Endodermal cell (in vitro differentiated cells): ENCODE measurements at regions not wholly inside any gene's neighbourhood (a gene's known extent, or its start where the extent isn't known, plus 50 kb on each side); places are given as distances from the start of the nearest gene placed in this dataset.
"Not testable (repeated sequence)": the region's sequence is repeated elsewhere in the genome, so short reads cannot be mapped to it uniquely, and the experiment has no call there.

Experiments used
- DNase-seq: peaks from one replicate; pipeline ENCODE4 v3.0.0-alpha.2; 2017
- H3K27ac ChIP-seq: 2 replicates; pipeline ENCODE4 v1.5.1; 2013; ENCODE audit warnings: mild to moderate bottlenecking, low read depth, low read length, moderate library complexity
- H3K27me3 ChIP-seq: 2 replicates; pipeline ENCODE4 v1.6.1; 2013; ENCODE audit warnings: mild to moderate bottlenecking, low read length, moderate library complexity; ENCODE audit not compliant: insufficient read depth, control insufficient read depth, poor library complexity, severe bottlenecking
- H3K36me3 ChIP-seq: 2 replicates; pipeline ENCODE4 v1.7.0; 2013; ENCODE audit warnings: mild to moderate bottlenecking, low read length, moderate library complexity; ENCODE audit not compliant: control insufficient read depth, insufficient read depth
- H3K4me1 ChIP-seq: one replicate; pipeline ENCODE4 v1.7.0; 2013; ENCODE audit warnings: low read length; ENCODE audit not compliant: control insufficient read depth, insufficient read depth
- H3K4me3 ChIP-seq: 2 replicates; pipeline ENCODE4 v1.5.1; 2013; ENCODE audit warnings: mild to moderate bottlenecking, low read length, moderate library complexity
- H3K9ac ChIP-seq: 2 replicates; pipeline ENCODE4 v1.6.1; 2013; ENCODE audit warnings: mild to moderate bottlenecking, low read length, moderate library complexity; ENCODE audit not compliant: poor library complexity, severe bottlenecking; ENCODE audit errors: extremely low read depth
- H3K9me3 ChIP-seq: 2 replicates; pipeline ENCODE4 v1.6.1; 2013; ENCODE audit warnings: mild to moderate bottlenecking, low read length, moderate library complexity; ENCODE audit not compliant: control insufficient read depth
- H3K27ac Mint-ChIP-seq: 2 replicates; pipeline ENCODE4 v1.8.0; 2020; ENCODE audit warnings: mixed read lengths
- H3K27me3 Mint-ChIP-seq: 2 replicates; pipeline ENCODE4 v1.8.0; 2021; ENCODE audit warnings: mild to moderate bottlenecking, mixed read lengths; ENCODE audit not compliant: insufficient read depth
- H3K36me3 Mint-ChIP-seq: 2 replicates; pipeline ENCODE4 v1.8.0; 2020; ENCODE audit warnings: low read depth, mixed read lengths
- H3K4me1 Mint-ChIP-seq: 2 replicates; pipeline ENCODE4 v1.8.0; 2020; ENCODE audit warnings: mixed read lengths
- H3K4me3 Mint-ChIP-seq: 2 replicates; pipeline ENCODE4 v1.8.0; 2020; ENCODE audit warnings: mild to moderate bottlenecking, moderate library complexity, mixed read lengths
- H3K9me3 Mint-ChIP-seq: 2 replicates; pipeline ENCODE4 v1.8.0; 2020; ENCODE audit warnings: mild to moderate bottlenecking, mixed read lengths
- WGBS, 2 experiments: methylation state at CpG; one replicate each; pipeline versions ENCODE4 v1.1.5 to v1.1.7; 2013; ENCODE audit warnings: missing lambda C conversion rate in 2 of 2, mixed read lengths in 1 of 2; ENCODE audit not compliant: insufficient coverage in 1 of 2, insufficient read length in 1 of 2; 5-methylcytosine and 5-hydroxymethylcytosine counted together
- TF ChIP-seq, protein P1 (sequence below): fragments of 200-600 bp; sonication (generic); conservative IDR thresholded peaks from 2 replicates; pipeline ENCODE4 v1.5.0; 2021; ENCODE audit warnings: antibody characterized with exemption, mild to moderate bottlenecking

DNA sequence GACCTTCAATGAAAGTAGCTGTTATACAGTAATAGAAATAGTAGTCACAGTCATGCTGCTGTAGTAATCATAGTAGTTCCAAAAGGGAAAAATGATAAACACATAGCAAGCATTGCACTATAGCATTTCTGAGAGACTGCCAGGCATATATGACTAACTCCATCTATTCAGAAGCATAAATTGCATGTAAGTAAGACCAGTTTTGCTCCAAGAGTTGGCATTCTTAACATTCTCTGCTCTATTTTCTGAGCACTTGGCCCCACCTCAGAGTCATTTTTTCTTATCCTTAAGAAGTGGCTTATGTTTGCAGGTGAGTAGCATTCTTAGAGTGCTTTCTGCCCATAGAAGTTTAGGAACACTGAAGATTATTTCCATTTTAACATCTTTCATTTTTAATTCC, 490.3 kb upstream of the TECRL start:
- Histone ChIP-seq H3K27me3 (no peaks in the 10 kb centered on the region), H3K9me3 (peaks cover 6% of the 10 kb centered on the region), H3K4me1 (no peaks in the 10 kb centered on the region), H3K9ac (no peak overlapping the region), H3K4me3 (no peak overlapping the region), H3K27ac (no peak overlapping the region), H3K36me3 (no peaks in the 10 kb centered on the region)
- Mint-ChIP-seq H3K4me1 (peaks cover 3% of the 10 kb centered on the region), H3K4me3 (no peak overlapping the region), H3K27me3 (no peaks in the 10 kb centered on the region), H3K27ac (no peak overlapping the region), H3K9me3 (peaks cover 5% of the 10 kb centered on the region), H3K36me3 (no peaks in the 10 kb centered on the region)
- TF ChIP-seq, protein P1, sequence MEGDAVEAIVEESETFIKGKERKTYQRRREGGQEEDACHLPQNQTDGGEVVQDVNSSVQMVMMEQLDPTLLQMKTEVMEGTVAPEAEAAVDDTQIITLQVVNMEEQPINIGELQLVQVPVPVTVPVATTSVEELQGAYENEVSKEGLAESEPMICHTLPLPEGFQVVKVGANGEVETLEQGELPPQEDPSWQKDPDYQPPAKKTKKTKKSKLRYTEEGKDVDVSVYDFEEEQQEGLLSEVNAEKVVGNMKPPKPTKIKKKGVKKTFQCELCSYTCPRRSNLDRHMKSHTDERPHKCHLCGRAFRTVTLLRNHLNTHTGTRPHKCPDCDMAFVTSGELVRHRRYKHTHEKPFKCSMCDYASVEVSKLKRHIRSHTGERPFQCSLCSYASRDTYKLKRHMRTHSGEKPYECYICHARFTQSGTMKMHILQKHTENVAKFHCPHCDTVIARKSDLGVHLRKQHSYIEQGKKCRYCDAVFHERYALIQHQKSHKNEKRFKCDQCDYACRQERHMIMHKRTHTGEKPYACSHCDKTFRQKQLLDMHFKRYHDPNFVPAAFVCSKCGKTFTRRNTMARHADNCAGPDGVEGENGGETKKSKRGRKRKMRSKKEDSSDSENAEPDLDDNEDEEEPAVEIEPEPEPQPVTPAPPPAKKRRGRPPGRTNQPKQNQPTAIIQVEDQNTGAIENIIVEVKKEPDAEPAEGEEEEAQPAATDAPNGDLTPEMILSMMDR = no peak
- DNase-seq = no peak

DNA sequence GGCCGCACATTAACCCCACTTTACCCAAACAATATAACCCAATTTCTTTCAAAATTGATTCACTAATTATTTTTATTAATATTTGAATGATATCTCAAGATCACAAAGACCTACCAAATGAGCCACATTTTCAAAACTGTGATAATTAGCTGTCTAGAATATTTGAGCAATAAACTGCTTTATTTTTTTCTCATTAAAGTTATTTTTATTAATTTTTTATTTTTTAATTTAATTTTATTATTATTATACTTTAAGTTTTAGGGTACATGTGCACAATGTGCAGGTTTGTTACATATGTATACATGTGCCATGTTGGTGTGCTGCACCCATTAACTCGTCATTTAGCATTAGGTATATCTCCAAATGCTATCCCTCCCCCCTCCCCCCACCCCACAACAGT, 489.8 kb upstream of the TECRL start:
- not testable (repeated sequence) for H3K4me1 ChIP-seq, DNase-seq, H3K9me3 ChIP-seq, H3K9ac ChIP-seq, H3K27me3 Mint-ChIP-seq, H3K27me3 ChIP-seq, H3K36me3 ChIP-seq, H3K27ac Mint-ChIP-seq, H3K4me1 Mint-ChIP-seq, H3K27ac ChIP-seq, H3K4me3 Mint-ChIP-seq, H3K9me3 Mint-ChIP-seq, H3K36me3 Mint-ChIP-seq, H3K4me3 ChIP-seq
- no CpG with 5 or more reads among the region's 2 CpGs for WGBS, 2 experiments

DNA sequence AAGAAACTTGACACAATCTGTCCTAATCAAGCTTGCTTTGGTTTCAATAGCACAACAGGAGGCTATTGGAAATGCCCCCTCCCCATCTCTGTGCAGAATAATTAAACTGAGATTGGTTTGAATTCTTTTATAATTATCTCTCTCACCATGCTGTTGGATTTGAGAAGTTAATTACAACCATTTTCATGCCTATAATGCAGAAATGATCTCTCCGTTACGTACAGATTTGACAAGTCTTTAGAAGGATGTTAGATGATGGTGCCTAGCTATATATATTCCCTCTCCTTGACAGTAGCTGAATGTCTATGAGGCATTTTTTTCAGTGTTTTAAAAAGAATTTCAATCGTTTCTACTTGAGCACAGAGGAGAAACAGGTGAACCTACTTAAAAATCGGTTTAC, 488.4 kb upstream of the TECRL start:
- Histone ChIP-seq H3K27me3 (no peaks in the 10 kb centered on the region), H3K4me1 (no peaks in the 10 kb centered on the region), H3K27ac (no peak overlapping the region), H3K9me3 (peaks cover 6% of the 10 kb centered on the region), H3K9ac (no peak overlapping the region), H3K36me3 (no peaks in the 10 kb centered on the region), H3K4me3 (no peak overlapping the region)
- Mint-ChIP-seq H3K27ac (no peak overlapping the region), H3K9me3 (peaks cover 5% of the 10 kb centered on the region), H3K4me1 (peaks cover 5% of the 10 kb centered on the region), H3K4me3 (no peak overlapping the region), H3K36me3 (no peaks in the 10 kb centered on the region), H3K27me3 (no peaks in the 10 kb centered on the region)
- 80 to 89% methylated on average over 1 to 4 of the region's 4 CpGs for WGBS, 2 experiments
- DNase-seq = no peak
- TF ChIP-seq, protein P1 = no peak

DNA sequence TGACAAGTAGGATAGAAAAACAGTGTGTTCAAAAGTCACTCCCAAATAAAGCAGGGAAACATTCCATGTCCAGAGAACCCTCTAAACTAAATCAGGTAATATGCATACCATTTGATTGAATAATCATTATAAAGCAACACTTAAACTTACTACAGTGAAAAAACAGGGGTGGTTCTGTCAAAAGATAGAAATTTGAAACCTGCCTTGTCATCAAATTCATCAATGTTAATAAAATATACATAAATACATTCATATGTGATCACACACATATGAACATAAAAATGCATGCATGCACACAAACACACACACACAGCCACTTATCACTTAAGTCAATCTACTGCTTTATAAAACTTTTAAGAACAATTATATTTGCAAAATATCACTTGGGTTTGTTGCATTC, 485.8 kb upstream of the TECRL start:
- H3K4me1 ChIP-seq = no peaks in the 10 kb centered on the region
- no peaks in the 10 kb centered on the region for H3K36me3 ChIP-seq
- Mint-ChIP-seq H3K4me3 (no peak overlapping the region), H3K27me3 (no peaks in the 10 kb centered on the region), H3K27ac (peak overlapping the region; percentile 61), H3K4me1 (peaks cover 5% of the 10 kb centered on the region), H3K9me3 (peaks cover 5% of the 10 kb centered on the region), H3K36me3 (no peaks in the 10 kb centered on the region)
- peaks cover 6% of the 10 kb centered on the region for H3K9me3 ChIP-seq
- H3K9ac ChIP-seq = no peak overlapping the region
- no peak for DNase-seq
- TF ChIP-seq, protein P1 = no peak
- H3K4me3 ChIP-seq = no peak overlapping the region
- H3K27ac ChIP-seq = no peak overlapping the region
- H3K27me3 ChIP-seq = no peaks in the 10 kb centered on the region
